H9 (cell line): ENCODE measurements at regions not wholly inside any gene's neighbourhood (a gene's known extent, or its start where the extent isn't known, plus 50 kb on each side); places are given as distances from the start of the nearest gene placed in this dataset.

Source experiments
- DNase-seq: peaks from one replicate; pipeline ENCODE4 v3.0.0-alpha.2; 2017
- H2AFZ ChIP-seq: one replicate; pipeline ENCODE4 v1.6.1; 2013; ENCODE audit warnings: mild to moderate bottlenecking, low read length, control low read depth, moderate library complexity
- H2AK5ac ChIP-seq: 2 replicates; pipeline ENCODE4 v1.6.1; 2013; ENCODE audit warnings: low read length, control low read depth, mixed read lengths; ENCODE audit not compliant: insufficient read length
- H2BK120ac ChIP-seq: one replicate; pipeline ENCODE4 v1.6.1; 2013; ENCODE audit warnings: low read depth, mild to moderate bottlenecking, low read length, control low read depth, inconsistent platforms; ENCODE audit not compliant: poor library complexity, severe bottlenecking
- H2BK12ac ChIP-seq: 2 replicates; pipeline ENCODE4 v1.6.1; 2013; ENCODE audit warnings: low read length, control low read depth, mixed read lengths, low read depth; ENCODE audit not compliant: insufficient read length
- H2BK15ac ChIP-seq: 2 replicates; pipeline ENCODE4 v1.6.1; 2013; ENCODE audit warnings: low read depth, low read length, control low read depth
- H2BK20ac ChIP-seq: one replicate; pipeline ENCODE4 v1.6.1; 2013; ENCODE audit warnings: low read depth, mild to moderate bottlenecking, low read length, control low read depth, inconsistent platforms; ENCODE audit not compliant: poor library complexity, severe bottlenecking
- H2BK5ac ChIP-seq: 2 replicates; pipeline ENCODE4 v1.6.1; 2013; ENCODE audit warnings: low read length, control low read depth, mixed read lengths; ENCODE audit not compliant: insufficient read length
- H3K14ac ChIP-seq: 2 replicates; pipeline ENCODE4 v1.6.1; 2013; ENCODE audit warnings: low read length, control low read depth; ENCODE audit not compliant: insufficient read depth
- H3K18ac ChIP-seq: 2 replicates; pipeline ENCODE4 v1.6.1; 2013; ENCODE audit warnings: low read depth, mild to moderate bottlenecking, mixed read lengths, low read length, control low read depth; ENCODE audit not compliant: insufficient read length
- H3K23ac ChIP-seq: 2 replicates; pipeline ENCODE4 v1.6.1; 2013; ENCODE audit warnings: low read length, control low read depth, mixed read lengths, low read depth; ENCODE audit not compliant: insufficient read length
- H3K23me2 ChIP-seq: 2 replicates; pipeline ENCODE4 v1.6.1; 2013; ENCODE audit warnings: low read depth, mild to moderate bottlenecking, mixed read lengths, low read length, control low read depth; ENCODE audit not compliant: insufficient read length, poor library complexity, severe bottlenecking
- H3K27ac ChIP-seq: 2 replicates; pipeline ENCODE4 v1.5.1; 2013; ENCODE audit warnings: low read length, control low read depth, mixed read lengths, low read depth; ENCODE audit not compliant: insufficient read length
- H3K27me3 ChIP-seq: 2 replicates; pipeline ENCODE4 v1.6.1; 2013; ENCODE audit warnings: low read length, control low read depth, inconsistent platforms; ENCODE audit not compliant: insufficient read depth
- H3K4ac ChIP-seq: 2 replicates; pipeline ENCODE4 v1.6.1; 2013; ENCODE audit warnings: low read depth, mild to moderate bottlenecking, control low read depth, inconsistent platforms, low read length, moderate library complexity
- H3K4me1 ChIP-seq: 2 replicates; pipeline ENCODE4 v1.6.1; 2013; ENCODE audit warnings: low read length, control low read depth, inconsistent platforms; ENCODE audit not compliant: insufficient read depth
- H3K4me2 ChIP-seq: 2 replicates; pipeline ENCODE4 v1.6.1; 2013; ENCODE audit warnings: low read length, control low read depth, mixed read lengths; ENCODE audit not compliant: insufficient read length, insufficient read depth
- H3K56ac ChIP-seq: 2 replicates; pipeline ENCODE4 v1.6.1; 2013; ENCODE audit warnings: low read depth, mild to moderate bottlenecking, mixed read lengths, low read length, control low read depth; ENCODE audit not compliant: insufficient read length
- H3K79me1 ChIP-seq: 2 replicates; pipeline ENCODE4 v1.6.1; 2013; ENCODE audit warnings: low read depth, mild to moderate bottlenecking, moderate library complexity, low read length, control low read depth, inconsistent platforms; ENCODE audit not compliant: insufficient read depth, poor library complexity, severe bottlenecking
- H3K79me2 ChIP-seq: 2 replicates; pipeline ENCODE4 v1.6.1; 2013; ENCODE audit warnings: low read length, control low read depth, inconsistent platforms; ENCODE audit not compliant: insufficient read depth
- H3K9ac ChIP-seq: 2 replicates; pipeline ENCODE4 v1.6.1; 2013; ENCODE audit warnings: low read length, control low read depth, mixed read lengths; ENCODE audit not compliant: insufficient read length; ENCODE audit errors: extremely low read depth
- H3K9me3 ChIP-seq: one replicate; pipeline ENCODE4 v1.6.1; 2013; ENCODE audit warnings: low read depth, low read length, inconsistent platforms; ENCODE audit not compliant: control insufficient read depth
- H3T11ph ChIP-seq: one replicate; pipeline ENCODE4 v1.6.1; 2013; ENCODE audit warnings: mild to moderate bottlenecking, low read length, control low read depth, inconsistent platforms
- H4K20me1 ChIP-seq: one replicate; pipeline ENCODE4 v1.6.1; 2013; ENCODE audit not compliant: control insufficient read depth, insufficient read length, insufficient read depth
- H4K5ac ChIP-seq: 2 replicates; pipeline ENCODE4 v1.6.1; 2013; ENCODE audit warnings: low read depth, mild to moderate bottlenecking, mixed read lengths, low read length, control low read depth; ENCODE audit not compliant: insufficient read length
- H4K8ac ChIP-seq: replicated peaks from 2 replicates; pipeline ENCODE4 v1.6.1; 2013; ENCODE audit warnings: low read length, control low read depth, mixed read lengths, low read depth; ENCODE audit not compliant: insufficient read length
- H4K91ac ChIP-seq: 2 replicates; pipeline ENCODE4 v1.6.1; 2013; ENCODE audit warnings: low read depth, mild to moderate bottlenecking, moderate library complexity, mixed read lengths, low read length, control low read depth; ENCODE audit not compliant: insufficient read length
- H3K27ac Mint-ChIP-seq, 3 experiments: 2 replicates in 2 of 3; 3 replicates in 1 of 3; pipeline ENCODE4 v1.8.0; 2020 to 2021; ENCODE audit warnings: mixed read lengths in 3 of 3, mild to moderate bottlenecking in 1 of 3, moderate library complexity in 1 of 3
- H3K27me3 Mint-ChIP-seq: 2 replicates; pipeline ENCODE4 v1.8.0; 2021; ENCODE audit warnings: low read depth, mild to moderate bottlenecking, moderate library complexity, mixed read lengths
- H3K36me3 Mint-ChIP-seq, 3 experiments: 2 replicates in 2 of 3; 3 replicates in 1 of 3; pipeline ENCODE4 v1.8.0; 2020 to 2021; ENCODE audit warnings: low read depth in 3 of 3, mixed read lengths in 3 of 3; ENCODE audit not compliant: insufficient read depth in 1 of 3
- H3K4me1 Mint-ChIP-seq, 2 experiments: 2 replicates each; pipeline ENCODE4 v1.8.0; 2020; ENCODE audit warnings: mixed read lengths in 2 of 2
- H3K4me3 Mint-ChIP-seq, 2 experiments: 2 replicates in 1 of 2; 3 replicates in 1 of 2; pipeline ENCODE4 v1.8.0; 2020 to 2021; ENCODE audit warnings: mild to moderate bottlenecking in 2 of 2, mixed read lengths in 2 of 2, moderate library complexity in 1 of 2
- H3K9me3 Mint-ChIP-seq, 2 experiments: 2 replicates in 1 of 2; 3 replicates in 1 of 2; pipeline ENCODE4 v1.8.0; 2020; ENCODE audit warnings: mild to moderate bottlenecking in 2 of 2, mixed read lengths in 2 of 2, moderate library complexity in 1 of 2
- CTCF ChIP-seq: fragments of 200-600 bp; sonication (generic); conservative IDR thresholded peaks from 3 replicates; pipeline ENCODE4 v1.8.0; 2021; ENCODE audit warnings: antibody characterized with exemption, mild to moderate bottlenecking

- Mint-ChIP-seq H3K9me3 (no peaks in the 10 kb centered on the region), H3K36me3 (no peaks in the 10 kb centered on the region), H3K27ac (no peak overlapping the region), H3K4me3 (no peak overlapping the region), H3K4me1 (no peaks in the 10 kb centered on the region), H3K27me3 (no peaks in the 10 kb centered on the region)
- Histone ChIP-seq H3K4me1 (no peaks in the 10 kb centered on the region), H2BK12ac (no peak overlapping the region), H3K27me3 (no peaks in the 10 kb centered on the region), H3T11ph (no peak overlapping the region), H3K79me2 (no peaks in the 10 kb centered on the region), H2BK20ac (no peak overlapping the region), H3K9me3 (no peaks in the 10 kb centered on the region), H3K4me2 (no peak overlapping the region), H3K14ac (no peak overlapping the region), H2BK15ac (no peak overlapping the region), H3K18ac (no peak overlapping the region), H4K91ac (no peak overlapping the region), H3K23me2 (no peaks in the 10 kb centered on the region), H3K27ac (no peak overlapping the region), H3K4ac (no peak overlapping the region), H4K5ac (no peak overlapping the region), H3K9ac (no peak overlapping the region), H4K8ac (no peak overlapping the region), H3K23ac (no peak overlapping the region), H2BK5ac (no peak overlapping the region), H2AK5ac (no peak overlapping the region), H2BK120ac (no peak overlapping the region), H4K20me1 (no peaks in the 10 kb centered on the region), H3K56ac (no peak overlapping the region), H2AFZ (no peak overlapping the region), H3K79me1 (no peaks in the 10 kb centered on the region)
- no peak for DNase-seq
- no peak for TF ChIP-seq CTCF
Measured at GRCh38 chr5:153907170-153907775, 131.4 kb downstream of the FAM114A2 start.
